A673 (cell line): ENCODE measurements at regions not wholly inside any gene's neighbourhood (a gene's known extent, or its start where the extent isn't known, plus 50 kb on each side); places are given as distances from the start of the nearest gene placed in this dataset.
"Not testable (repeated sequence)": the region's sequence is repeated elsewhere in the genome, so short reads cannot be mapped to it uniquely, and the experiment has no call there.

Source experiments
- BruUV-seq: library from RNA; stranded (reverse); fragments of 400-500 nt; replicated peaks from 2 replicates; lab custom pipeline; 2021; lab: Mats Ljungman, UMichigan
- CTCF ChIA-PET: fragments of 300-600 bp; sonication (Branson Sonifier 250); formaldehyde crosslinking; loops from one replicate; lab custom pipeline; 2022; ENCODE audit warnings: antibody characterized with exemption; lab: Charles Lee
- POLR2A ChIA-PET: fragments of 300-600 bp; sonication (Branson Sonifier 250); formaldehyde crosslinking; loops from one replicate; lab custom pipeline; 2022; ENCODE audit warnings: antibody characterized with exemption; ENCODE audit not compliant: low non-redundant PET; lab: Charles Lee
- DNase-seq: peaks from one replicate; pipeline ENCODE4 v3.0.0-alpha.2; 2015; ENCODE audit warnings: low spot score
- H3K27ac ChIP-seq: fragments of 200-600 bp; sonication (generic); 2 replicates; pipeline ENCODE4 v1.5.1; 2016; ENCODE audit warnings: mixed run types, low read depth, mild to moderate bottlenecking, mixed read lengths, antibody characterized with exemption, low read length; ENCODE audit not compliant: poor library complexity, severe bottlenecking
- H3K27me3 ChIP-seq: fragments of 200-600 bp; sonication (generic); replicated peaks from 2 replicates; pipeline ENCODE4 v1.6.1; 2017; ENCODE audit warnings: mixed run types, low read depth, mild to moderate bottlenecking, mixed read lengths, antibody characterized with exemption, low read length; ENCODE audit not compliant: insufficient read depth, poor library complexity
- H3K36me3 ChIP-seq: fragments of 200-600 bp; sonication (generic); 2 replicates; pipeline ENCODE4 v1.6.1; 2016; ENCODE audit warnings: mixed run types, mild to moderate bottlenecking, mixed read lengths, antibody characterized with exemption, low read length; ENCODE audit not compliant: insufficient read depth, poor library complexity, severe bottlenecking
- H3K4me1 ChIP-seq: fragments of 200-600 bp; sonication (generic); 2 replicates; pipeline ENCODE4 v1.6.1; 2017; ENCODE audit warnings: mixed run types, mild to moderate bottlenecking, mixed read lengths, antibody characterized with exemption, low read length; ENCODE audit not compliant: insufficient read depth, poor library complexity, severe bottlenecking
- H3K4me3 ChIP-seq: fragments of 200-600 bp; sonication (generic); 2 replicates; pipeline ENCODE4 v1.5.1; 2016; ENCODE audit warnings: low read depth, mixed run types, mild to moderate bottlenecking, mixed read lengths, low read length; ENCODE audit not compliant: poor library complexity, severe bottlenecking
- H3K9me3 ChIP-seq: fragments of 200-600 bp; sonication (generic); 2 replicates; pipeline ENCODE4 v1.6.1; 2016; ENCODE audit warnings: mixed run types, low read depth, mild to moderate bottlenecking, mixed read lengths, antibody characterized with exemption, low read length; ENCODE audit not compliant: poor library complexity, severe bottlenecking
- CTCF ChIP-seq: fragments of 300-800, 200-600 bp; sonication (generic); conservative IDR thresholded peaks from 2 replicates; pipeline ENCODE4 v1.5.1; 2017; ENCODE audit warnings: low read depth, mild to moderate bottlenecking, antibody characterized with exemption, low read length, moderate library complexity, mixed read lengths
- EZH2 ChIP-seq: fragments of 200-600 bp; sonication (generic); IDR thresholded peaks from 2 replicates; pipeline ENCODE4 v1.6.1; 2017; ENCODE audit warnings: borderline replicate concordance, low read depth, mild to moderate bottlenecking, mixed read lengths, antibody characterized with exemption, low read length; ENCODE audit not compliant: poor library complexity, severe bottlenecking
- intact Hi-C: fragments of 100-400 bp; cut with micrococcal nuclease; formaldehyde crosslinking; loops from one replicate; pipeline ENCODE4 v1.10.0; 2022; ENCODE audit not compliant: unreplicated experiment

DNA sequence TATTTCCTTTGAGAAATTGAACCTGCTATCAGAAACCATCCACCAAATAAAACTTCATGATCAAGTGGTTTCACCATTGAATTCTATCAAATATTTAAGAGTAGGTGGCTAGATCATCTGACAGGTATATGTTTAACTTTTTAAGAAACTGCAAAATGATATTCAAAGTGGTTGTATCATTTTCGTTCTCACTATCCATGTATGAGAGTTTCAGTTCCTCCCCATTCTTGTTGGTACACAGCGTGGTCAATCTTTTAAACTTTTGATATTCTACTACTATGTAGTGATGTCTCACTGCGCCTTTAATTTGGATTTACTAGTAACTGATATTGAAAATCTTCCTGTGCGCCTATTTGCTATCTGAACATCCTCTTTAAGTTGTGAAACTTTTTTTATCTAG lies 163.7 kb downstream of the CYB561 start:
- H3K4me1 ChIP-seq, result no peaks in the 10 kb centered on the region
- ChIA-PET POLR2A (no interaction called here), CTCF (no interaction called here)
- no peak overlapping the region for H3K27ac ChIP-seq
- intact Hi-C loops, result no loop called here
- H3K9me3 ChIP-seq, result peaks cover 16% of the 10 kb centered on the region
- BruUV-seq, result no TSS peak
- no peak for TF ChIP-seq CTCF
- no peak for TF ChIP-seq EZH2
- H3K36me3 ChIP-seq, result no peaks in the 10 kb centered on the region
- DNase-seq, result no peak
- no peaks in the 10 kb centered on the region for H3K27me3 ChIP-seq
- H3K4me3 ChIP-seq, result no peak overlapping the region

DNA sequence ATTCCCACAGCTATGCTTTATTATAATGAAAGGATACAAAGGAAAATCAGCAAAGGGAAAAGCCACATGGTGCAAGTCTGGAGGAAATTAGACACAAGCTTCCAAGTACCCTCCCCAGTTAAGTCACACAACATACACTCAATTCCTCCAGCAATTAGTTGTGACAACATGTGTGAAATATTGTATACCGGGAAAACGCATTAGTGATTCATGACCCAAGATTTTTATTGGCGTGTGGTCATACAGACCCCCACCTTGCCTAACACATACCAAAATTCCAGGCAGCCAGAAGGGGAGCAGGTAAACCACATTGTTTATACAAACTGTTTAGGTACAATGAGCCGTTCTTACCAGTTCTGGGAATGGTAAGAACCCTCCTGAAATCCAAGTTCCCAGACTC lies 160.6 kb downstream of the CYB561 start:
- no peaks in the 10 kb centered on the region for H3K4me1 ChIP-seq
- intact Hi-C loops, result no loop called here
- no TSS peak for BruUV-seq

DNA sequence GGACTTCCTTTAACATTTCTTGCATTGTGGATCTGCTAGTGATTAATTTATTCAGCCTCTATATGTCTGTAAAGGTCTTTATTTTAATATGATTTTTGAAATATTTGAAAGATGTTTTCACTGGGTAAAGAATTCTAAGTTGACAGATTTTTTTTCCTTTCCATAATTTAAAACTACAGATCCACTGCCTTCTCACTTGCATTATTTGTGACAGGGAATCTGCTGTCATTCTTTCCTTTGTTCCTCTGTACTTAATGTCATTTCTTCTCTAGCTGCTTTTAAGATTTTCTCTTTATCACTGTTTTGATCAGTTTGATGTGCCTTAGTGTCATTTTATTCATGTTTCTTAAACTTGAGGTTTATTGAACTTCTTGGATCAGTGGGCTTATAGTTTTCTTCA lies 159.9 kb downstream of the CYB561 start:
- no peak for TF ChIP-seq CTCF
- TF ChIP-seq EZH2, result no peak
- Histone ChIP-seq H3K36me3 (no peaks in the 10 kb centered on the region), H3K27ac (no peak overlapping the region), H3K27me3 (no peaks in the 10 kb centered on the region), H3K4me1 (no peaks in the 10 kb centered on the region), H3K4me3 (no peak overlapping the region), H3K9me3 (peaks cover 16% of the 10 kb centered on the region)
- CTCF ChIA-PET, result no interaction called here
- BruUV-seq, result no TSS peak
- intact Hi-C loops, result no loop called here
- DNase-seq, result no peak
- POLR2A ChIA-PET, result no interaction called here

More for the DNA sequence above, 160.6 kb downstream of the CYB561 start:
- Histone ChIP-seq H3K36me3 (no peaks in the 10 kb centered on the region), H3K27ac (no peak overlapping the region), H3K4me3 (no peak overlapping the region), H3K9me3 (peaks cover 16% of the 10 kb centered on the region), H3K27me3 (no peaks in the 10 kb centered on the region)
- POLR2A ChIA-PET, result no interaction called here
- CTCF ChIA-PET, result no interaction called here
- no peak for TF ChIP-seq CTCF
- TF ChIP-seq EZH2, result no peak
- no peak for DNase-seq

GRCh38 chr17:63287006-63287405 lies 159.1 kb downstream of the CYB561 start:
- H3K36me3 ChIP-seq, BruUV-seq, H3K27ac ChIP-seq, POLR2A ChIA-PET, intact Hi-C loops, DNase-seq, H3K4me3 ChIP-seq, H3K27me3 ChIP-seq, CTCF ChIA-PET, H3K4me1 ChIP-seq: not testable (repeated sequence)
- peaks cover 16% of the 10 kb centered on the region for H3K9me3 ChIP-seq
